ENCODE measurements at regions not wholly inside any gene's neighbourhood (a gene's known extent, or its start where the extent isn't known, plus 50 kb on each side); places are given as distances from the start of the nearest gene placed in this dataset.

DNA sequence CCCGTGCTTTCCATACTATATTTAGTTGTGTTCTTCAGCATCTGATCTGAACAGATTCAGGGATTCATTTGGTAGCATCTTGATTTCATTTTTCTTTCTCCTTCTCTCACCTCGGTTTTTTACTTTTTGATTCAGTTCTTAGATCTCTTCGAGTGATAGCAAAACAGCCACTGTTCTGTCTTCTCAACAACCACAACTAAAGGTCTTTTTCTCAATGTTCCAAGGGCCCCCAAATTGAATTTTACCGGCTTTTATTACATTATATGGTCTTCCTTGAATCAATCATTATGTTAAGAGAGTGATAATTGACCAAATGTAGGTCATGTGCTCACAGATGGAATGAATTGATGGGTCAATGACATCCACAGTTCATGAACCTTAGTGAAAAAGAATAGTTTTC lies 164.5 kb upstream of the LMNTD1 start:
- DNase-seq (ENCODE audit: extremely low spot score), result no peak
- TF ChIP-seq, protein P1, sequence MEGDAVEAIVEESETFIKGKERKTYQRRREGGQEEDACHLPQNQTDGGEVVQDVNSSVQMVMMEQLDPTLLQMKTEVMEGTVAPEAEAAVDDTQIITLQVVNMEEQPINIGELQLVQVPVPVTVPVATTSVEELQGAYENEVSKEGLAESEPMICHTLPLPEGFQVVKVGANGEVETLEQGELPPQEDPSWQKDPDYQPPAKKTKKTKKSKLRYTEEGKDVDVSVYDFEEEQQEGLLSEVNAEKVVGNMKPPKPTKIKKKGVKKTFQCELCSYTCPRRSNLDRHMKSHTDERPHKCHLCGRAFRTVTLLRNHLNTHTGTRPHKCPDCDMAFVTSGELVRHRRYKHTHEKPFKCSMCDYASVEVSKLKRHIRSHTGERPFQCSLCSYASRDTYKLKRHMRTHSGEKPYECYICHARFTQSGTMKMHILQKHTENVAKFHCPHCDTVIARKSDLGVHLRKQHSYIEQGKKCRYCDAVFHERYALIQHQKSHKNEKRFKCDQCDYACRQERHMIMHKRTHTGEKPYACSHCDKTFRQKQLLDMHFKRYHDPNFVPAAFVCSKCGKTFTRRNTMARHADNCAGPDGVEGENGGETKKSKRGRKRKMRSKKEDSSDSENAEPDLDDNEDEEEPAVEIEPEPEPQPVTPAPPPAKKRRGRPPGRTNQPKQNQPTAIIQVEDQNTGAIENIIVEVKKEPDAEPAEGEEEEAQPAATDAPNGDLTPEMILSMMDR (IDR thresholded peaks at IDR 0.05; ENCODE audit: control extremely low read depth, extremely low read depth, low read depth, missing control alignments), result no peak
- ChIA-PET POLR2A (no interaction called here), CTCF (no interaction called here)

DNA sequence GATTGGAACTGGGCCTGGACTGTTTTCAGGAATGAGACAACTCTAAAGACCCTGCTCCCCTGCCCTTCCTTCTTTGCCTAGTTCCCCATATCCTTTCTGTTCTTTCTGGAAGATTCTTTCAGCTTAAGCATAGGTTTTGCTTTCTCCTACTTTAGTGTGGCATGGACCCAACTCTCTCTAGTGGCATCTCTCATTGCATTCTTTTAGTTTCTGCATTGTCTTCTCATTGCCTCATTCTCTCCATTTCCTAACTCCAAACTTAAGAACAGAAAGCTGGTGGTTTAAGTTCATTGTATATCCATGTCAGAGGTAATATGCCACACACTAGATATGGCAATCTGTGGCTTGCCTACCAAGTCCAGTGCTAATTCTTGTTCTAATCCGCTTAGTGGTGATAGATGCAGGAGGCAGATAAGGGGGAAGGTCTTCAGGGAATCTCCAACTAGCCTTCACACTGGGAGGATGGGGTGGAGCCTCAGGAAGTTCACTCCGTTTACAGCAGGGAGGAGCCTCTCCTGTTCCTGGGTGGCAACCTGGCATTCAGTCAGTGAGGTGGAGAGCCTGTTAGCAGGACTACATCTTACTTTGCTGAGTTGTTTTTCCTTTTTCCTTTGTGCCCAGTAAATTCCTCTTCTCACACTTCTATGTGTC lies 165.1 kb upstream of the LMNTD1 start:
- ChIA-PET CTCF (no interaction called here), POLR2A (no interaction called here)
- no peak for DNase-seq (ENCODE audit: extremely low spot score)
- TF ChIP-seq, protein P1 (IDR thresholded peaks at IDR 0.05; ENCODE audit: control extremely low read depth, extremely low read depth, low read depth, missing control alignments), result no peak

DNA sequence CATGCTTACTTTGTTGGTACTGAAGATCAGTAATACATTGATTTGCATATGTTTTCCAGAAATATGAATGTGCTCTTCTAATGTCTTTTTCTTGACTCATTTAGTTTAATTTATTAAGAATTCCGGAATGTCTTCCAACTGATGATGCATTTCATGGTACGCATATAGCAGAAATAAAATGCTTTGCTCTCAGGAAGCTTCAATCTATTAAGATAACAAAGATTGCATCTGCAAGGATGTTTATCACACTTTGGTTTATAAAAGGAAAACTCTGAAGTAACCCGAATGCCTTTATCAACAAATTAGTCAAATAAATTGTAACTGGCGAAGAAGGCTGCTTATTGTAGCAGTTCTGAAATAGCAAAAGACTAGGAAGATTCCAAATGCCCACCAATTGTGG lies 166.4 kb upstream of the LMNTD1 start:
- TF ChIP-seq, protein P1 (IDR thresholded peaks at IDR 0.05; ENCODE audit: control extremely low read depth, extremely low read depth, low read depth, missing control alignments), result no peak
- no peak for DNase-seq (ENCODE audit: extremely low spot score)
- POLR2A ChIA-PET, result no interaction called here
- CTCF ChIA-PET, result no interaction called here

DNA sequence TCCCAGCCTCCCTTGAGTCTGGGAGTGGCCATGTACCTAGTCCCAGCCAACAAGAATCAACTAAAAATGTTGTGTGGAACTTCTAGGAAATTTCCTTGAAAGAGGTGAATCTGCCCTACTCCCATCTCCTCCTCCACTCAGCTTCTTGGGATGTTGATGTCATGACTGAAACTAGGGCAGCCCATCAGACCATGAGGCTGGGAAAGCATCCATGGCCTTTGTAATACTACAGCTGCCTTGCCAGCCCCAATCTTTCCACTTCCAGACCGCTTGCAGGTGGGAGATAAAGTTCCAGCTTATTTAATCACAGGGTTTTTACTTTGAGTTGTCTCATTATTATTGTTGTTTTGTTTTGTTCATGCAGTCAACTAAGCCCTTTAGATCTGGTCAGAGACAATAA lies 170.3 kb upstream of the LMNTD1 start:
- no peak for DNase-seq (ENCODE audit: extremely low spot score)
- ChIA-PET CTCF (interaction anchor here (1.3 kb wide), 1 partner anchor 17 kb away, joined by 3 read pairs; no protein-coding TSS in a partner anchor), POLR2A (no interaction called here)
- TF ChIP-seq, protein P1 (IDR thresholded peaks at IDR 0.05; ENCODE audit: control extremely low read depth, extremely low read depth, low read depth, missing control alignments), result no peak

DNA sequence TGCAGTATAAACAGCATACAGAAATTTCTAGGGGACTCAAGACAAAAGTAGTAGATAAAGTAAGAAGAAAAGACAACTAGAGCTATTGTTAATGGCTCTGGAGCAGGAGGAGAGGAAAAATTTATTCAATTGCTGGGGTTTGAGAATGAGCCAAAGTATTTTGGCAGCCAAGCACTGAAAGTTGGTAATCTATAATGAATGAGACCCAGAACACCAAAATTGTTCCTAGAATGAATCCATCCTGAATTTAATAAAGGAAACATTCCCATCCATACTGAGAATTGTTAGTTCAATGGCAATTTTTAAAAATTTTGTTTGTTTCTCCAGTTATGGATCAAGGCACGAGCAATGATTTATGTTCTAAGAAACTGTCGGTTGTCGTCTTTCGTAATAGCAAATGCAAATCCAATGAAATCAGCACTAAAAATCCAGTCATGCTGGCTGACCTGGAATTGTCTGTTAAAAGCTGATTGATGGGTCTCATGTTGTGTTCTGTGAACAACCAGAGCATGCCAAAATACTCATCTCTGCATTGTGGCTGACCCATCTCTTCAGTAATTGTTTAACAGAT lies 170.9 kb upstream of the LMNTD1 start:
- TF ChIP-seq, protein P1 (IDR thresholded peaks at IDR 0.05; ENCODE audit: control extremely low read depth, extremely low read depth, low read depth, missing control alignments), result no peak
- POLR2A ChIA-PET, result no interaction called here
- CTCF ChIA-PET, result interaction anchor here (1.2 to 1.3 kb wide), 2 partner anchors 8 to 18 kb away, joined by 3 to 4 read pairs; no protein-coding TSS in a partner anchor
- no peak for DNase-seq (ENCODE audit: extremely low spot score)

DNA sequence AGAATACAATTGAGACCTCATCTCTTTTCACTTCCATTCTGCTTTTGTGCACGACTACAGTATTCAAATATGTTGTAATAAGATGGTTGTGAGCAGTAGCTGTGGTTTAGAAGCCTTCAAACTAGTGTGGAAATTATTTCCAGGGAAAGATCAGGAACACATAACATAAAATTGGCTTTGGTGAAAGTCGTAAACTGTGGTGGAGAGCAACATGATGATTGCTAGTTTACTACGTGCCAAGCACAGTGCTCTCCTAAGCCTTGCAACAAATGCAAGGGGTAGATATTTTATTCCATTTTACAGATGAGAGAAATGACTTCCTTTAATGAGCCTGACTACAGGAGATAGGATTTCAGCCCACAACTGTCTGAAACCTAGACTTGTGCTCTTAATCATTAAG lies 172.4 kb upstream of the LMNTD1 start:
- POLR2A ChIA-PET, result no interaction called here
- DNase-seq (ENCODE audit: extremely low spot score), result no peak
- TF ChIP-seq, protein P1 (IDR thresholded peaks at IDR 0.05; ENCODE audit: control extremely low read depth, extremely low read depth, low read depth, missing control alignments), result no peak
- CTCF ChIA-PET, result no interaction called here
